Fibroblast of skin of right biceps (primary cell): ENCODE measurements at regions not wholly inside any gene's neighbourhood (a gene's known extent, or its start where the extent isn't known, plus 50 kb on each side); places are given as distances from the start of the nearest gene placed in this dataset.

Experiments
- DNase-seq: peaks from one replicate; pipeline ENCODE4 v3.0.0-alpha.2; 2013

- peak; percentile 88 for DNase-seq
These were observed 277.3 kb upstream of the FAT3 start for GRCh38 chr11:91947215-91947820.

GRCh38 chr11:91946397-91946951 lies 278.1 kb upstream of the FAT3 start:
- DNase-seq, result peak; percentile 9

- DNase-seq, result no peak
These were observed 289.5 kb upstream of the FAT3 start for GRCh38 chr11:91935120-91935519.

GRCh38 chr11:91932151-91932821 lies 292.3 kb upstream of the FAT3 start:
- DNase-seq, result peak; percentile 64

GRCh38 chr11:91927448-91927847 lies 297.2 kb upstream of the FAT3 start:
- no peak for DNase-seq

- no peak for DNase-seq
These were observed 297.7 kb upstream of the FAT3 start for GRCh38 chr11:91926965-91927364.

- peak; percentile 7 for DNase-seq
These were observed 301.8 kb upstream of the FAT3 start for GRCh38 chr11:91922846-91923245.

GRCh38 chr11:91921974-91922373 lies 302.6 kb upstream of the FAT3 start:
- DNase-seq, result no peak

GRCh38 chr11:91913407-91913806 lies 311.2 kb upstream of the FAT3 start:
- no peak for DNase-seq

GRCh38 chr11:91912322-91912721 lies 312.3 kb upstream of the FAT3 start:
- no peak for DNase-seq

- DNase-seq, result no peak
These were observed 317.6 kb upstream of the FAT3 start for GRCh38 chr11:91906871-91907624.

- no peak for DNase-seq
These were observed 319.5 kb upstream of the FAT3 start for GRCh38 chr11:91904792-91905785.

GRCh38 chr11:91902312-91902711 lies 322.3 kb upstream of the FAT3 start:
- no peak for DNase-seq

GRCh38 chr11:91880660-91881059 lies 344.0 kb upstream of the FAT3 start:
- no peak for DNase-seq

GRCh38 chr11:91876746-91877145 lies 347.9 kb upstream of the FAT3 start:
- no peak for DNase-seq

- peak; percentile 56 for DNase-seq
These were observed 352.4 kb upstream of the FAT3 start for GRCh38 chr11:91872243-91872642.

GRCh38 chr11:91871791-91872190 lies 352.8 kb upstream of the FAT3 start:
- peak; percentile 46 for DNase-seq

GRCh38 chr11:91871048-91871447 lies 353.6 kb upstream of the FAT3 start:
- DNase-seq, result no peak

- DNase-seq, result no peak
These were observed 354.9 kb upstream of the FAT3 start for GRCh38 chr11:91869686-91870085.

- DNase-seq, result no peak
These were observed 358.0 kb upstream of the FAT3 start for GRCh38 chr11:91866642-91867041.

GRCh38 chr11:91860661-91861060 lies 364.0 kb upstream of the FAT3 start:
- DNase-seq, result peak; percentile 7

- DNase-seq, result peak; percentile 28
These were observed 365.0 kb upstream of the FAT3 start for GRCh38 chr11:91859666-91860065.

GRCh38 chr11:91857179-91857578 lies 367.4 kb upstream of the FAT3 start:
- DNase-seq, result peak; percentile 76
